ENCODE measurements at regions not wholly inside any gene's neighbourhood (a gene's known extent, or its start where the extent isn't known, plus 50 kb on each side); places are given as distances from the start of the nearest gene placed in this dataset.
A peak's percentile ranks its signal among the peaks of the same experiment; 100 is the strongest.
"Not testable (repeated sequence)": the region's sequence is repeated elsewhere in the genome, so short reads cannot be mapped to it uniquely, and the experiment has no call there.

DNA sequence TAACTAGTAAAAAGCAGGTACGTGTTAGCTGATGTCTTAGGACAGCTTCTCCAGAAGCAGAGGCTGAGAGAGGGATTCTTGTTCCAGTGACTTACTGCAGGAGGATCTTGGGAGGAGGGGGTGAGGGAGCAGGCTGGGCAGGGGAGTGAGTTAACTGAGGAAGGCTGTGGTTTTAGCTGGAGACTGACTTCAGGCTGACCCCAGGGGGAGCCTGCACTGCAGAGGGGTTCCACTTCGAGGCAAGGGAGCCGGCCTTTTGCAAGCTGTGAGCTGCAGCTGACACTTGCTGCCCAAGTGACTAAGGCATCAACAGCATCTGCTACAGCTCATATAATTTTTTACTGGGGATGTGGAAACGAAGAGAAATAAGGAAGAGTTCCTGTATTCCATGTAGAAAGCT is 50.4 kb upstream of the SOD1 start:
- no peak for DNase-seq

DNA sequence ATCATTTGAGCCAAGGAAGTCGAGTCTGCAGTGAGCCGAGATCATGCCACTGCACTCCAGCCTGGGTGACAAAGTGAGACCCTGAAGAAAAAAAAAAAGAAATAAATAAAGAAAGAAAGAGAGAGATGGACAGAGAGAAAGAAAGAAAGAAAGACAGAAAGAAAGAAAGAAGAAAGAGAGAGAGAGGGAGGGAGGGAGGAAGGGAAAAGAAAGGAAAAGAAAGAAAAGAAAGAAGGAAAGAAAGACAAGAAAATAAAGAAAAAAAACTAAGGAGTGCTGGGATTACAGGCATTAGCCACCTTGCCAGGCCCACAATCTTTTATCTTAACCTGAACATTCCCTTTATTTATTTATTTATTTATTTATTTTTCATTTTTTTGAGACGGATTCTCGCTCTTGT is 51.7 kb upstream of the SOD1 start:
- DNase-seq, result no peak

DNA sequence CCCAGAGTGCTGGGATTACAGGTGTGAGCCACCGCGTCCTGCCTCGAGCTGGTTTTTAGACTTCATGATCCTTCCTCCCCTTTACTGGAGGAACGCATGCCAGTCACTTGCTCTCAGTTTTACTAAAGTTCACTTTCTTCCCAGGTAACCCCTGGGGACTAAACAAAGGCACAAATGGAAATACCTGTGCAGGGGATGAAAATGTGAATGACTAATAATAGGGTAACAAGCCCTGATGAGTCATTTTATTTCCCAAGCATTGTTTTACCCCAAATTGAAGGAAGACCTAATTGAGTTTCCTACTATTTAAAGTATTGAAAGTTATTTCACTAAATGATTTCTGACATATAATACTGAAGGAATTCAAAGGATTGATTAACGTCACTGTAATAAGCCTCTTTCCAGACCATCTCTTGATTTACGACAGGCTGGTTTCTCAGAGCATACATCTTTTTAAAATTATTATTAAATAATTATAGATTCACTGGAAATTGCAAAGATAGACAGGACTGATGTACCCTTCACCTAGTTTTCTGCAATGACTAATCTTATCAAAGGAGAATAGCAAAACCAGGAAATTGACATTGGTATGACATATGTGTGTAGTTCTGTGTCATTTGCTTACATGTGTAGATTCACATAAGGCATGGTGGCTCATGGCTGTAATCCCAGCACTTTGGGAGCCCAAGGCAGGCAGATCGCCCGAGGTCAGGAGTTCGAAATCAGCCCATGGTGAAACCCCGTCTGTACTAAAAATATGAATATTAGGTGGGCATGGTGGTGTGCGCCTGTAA is 53.2 kb upstream of the SOD1 start:
- DNase-seq, result no peak

DNA sequence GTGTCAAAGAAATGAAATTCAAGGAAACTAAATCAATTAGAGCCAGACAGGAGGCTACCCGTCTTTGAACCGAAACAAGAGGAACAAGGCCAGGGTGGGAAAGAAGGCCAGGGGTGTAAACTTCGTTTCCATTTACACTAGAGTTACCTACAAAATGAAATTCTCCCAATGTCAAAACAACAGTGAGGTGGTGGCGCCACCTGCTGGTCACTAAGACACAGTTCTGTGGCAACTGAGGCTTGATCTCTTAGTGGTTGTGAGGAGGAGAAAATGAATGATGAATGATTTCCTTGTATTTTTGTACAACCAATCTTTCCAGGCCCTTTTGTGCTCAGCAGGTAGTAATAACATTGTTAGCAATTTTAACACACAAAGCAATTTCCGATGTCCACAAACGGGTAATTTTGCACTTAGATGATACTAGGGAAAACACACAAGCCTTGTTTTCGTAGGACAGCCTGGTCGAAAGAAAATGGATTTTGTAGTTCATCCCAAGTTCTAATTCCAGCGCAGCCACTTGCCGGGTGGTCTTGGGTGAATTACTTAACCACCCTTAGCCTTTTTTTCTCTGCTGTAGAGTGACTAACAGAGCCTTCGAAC is 54.8 kb upstream of the SOD1 start:
- peak; percentile 59 for DNase-seq

DNA sequence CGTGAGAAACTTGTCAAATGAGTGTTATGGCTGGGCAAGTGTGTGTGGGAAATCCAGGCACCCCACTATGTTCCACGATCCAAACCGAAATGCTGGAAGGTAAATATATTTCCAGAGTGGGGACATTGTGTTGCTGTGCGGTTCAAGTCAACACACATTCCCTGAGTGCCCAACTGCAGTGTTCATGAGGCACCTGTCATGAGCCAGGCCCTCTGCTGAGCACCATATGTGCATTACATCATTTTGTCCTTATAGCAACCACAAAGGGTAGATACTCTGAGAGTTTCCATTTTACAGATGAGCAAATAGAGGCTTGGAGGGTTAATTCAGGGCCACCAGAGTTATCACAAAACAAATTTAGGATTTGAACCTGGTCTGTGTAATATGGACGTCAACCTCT is 59.9 kb upstream of the SOD1 start:
- DNase-seq, result no peak

DNA sequence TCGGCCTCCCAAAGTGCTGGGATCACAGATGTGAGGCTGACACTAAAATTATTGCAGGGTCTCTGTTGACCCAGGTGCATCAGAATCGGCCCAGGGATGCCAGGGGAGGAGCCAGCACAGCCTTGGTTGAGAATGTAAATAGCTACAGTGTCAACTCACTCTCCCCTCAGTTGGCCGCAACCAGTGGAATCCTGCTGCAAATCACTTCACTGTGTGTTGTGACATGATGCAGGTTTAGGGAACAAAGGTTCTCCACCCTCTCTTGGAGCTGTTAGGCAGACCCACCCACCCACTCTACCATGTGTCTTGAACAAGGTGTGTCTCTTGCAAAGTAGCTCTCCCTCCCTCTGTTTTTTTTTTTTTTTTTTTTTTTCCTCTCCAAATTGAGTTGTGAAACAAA is 60.5 kb upstream of the SOD1 start:
- no peak for DNase-seq

DNA sequence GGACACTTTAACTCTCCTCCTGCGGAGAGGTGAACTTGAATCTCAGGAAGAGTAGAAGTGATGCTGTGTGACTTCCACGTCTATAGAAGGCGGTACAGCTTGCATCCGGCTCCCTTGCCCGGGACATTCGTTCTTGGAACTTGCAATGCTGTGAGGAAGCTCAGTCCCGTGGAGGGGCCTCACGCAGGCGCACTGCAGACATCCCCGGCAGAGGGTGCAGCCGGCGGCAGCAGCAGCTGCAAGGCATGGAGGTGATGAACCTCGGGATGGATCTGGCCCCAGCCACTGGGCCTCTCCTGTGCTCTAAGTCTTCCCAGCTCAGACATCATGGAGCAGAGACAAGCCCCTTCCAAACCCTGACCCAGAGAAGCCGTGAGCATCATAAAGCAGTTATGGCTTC is 61.8 kb upstream of the SOD1 start:
- DNase-seq, result no peak

DNA sequence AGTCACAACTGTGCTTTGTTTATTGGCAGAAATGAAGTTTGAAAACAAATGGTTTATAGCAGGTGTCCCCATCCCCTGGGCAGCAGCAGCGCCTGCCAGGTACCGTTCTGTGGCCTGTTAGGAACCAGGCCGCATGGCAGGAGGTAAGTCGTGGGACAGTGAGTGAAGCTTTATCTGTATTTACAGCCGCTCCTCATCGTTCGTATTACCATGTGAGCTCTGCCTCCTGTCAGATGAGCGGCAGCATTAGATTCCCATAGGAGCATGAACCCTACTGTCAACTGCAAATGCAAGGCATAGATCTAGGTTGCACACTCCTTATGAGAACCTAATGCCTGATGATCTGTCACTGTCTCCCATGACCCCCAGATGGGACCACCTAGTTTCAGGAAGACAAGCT is 63.4 kb upstream of the SOD1 start:
- DNase-seq, result no peak

DNA sequence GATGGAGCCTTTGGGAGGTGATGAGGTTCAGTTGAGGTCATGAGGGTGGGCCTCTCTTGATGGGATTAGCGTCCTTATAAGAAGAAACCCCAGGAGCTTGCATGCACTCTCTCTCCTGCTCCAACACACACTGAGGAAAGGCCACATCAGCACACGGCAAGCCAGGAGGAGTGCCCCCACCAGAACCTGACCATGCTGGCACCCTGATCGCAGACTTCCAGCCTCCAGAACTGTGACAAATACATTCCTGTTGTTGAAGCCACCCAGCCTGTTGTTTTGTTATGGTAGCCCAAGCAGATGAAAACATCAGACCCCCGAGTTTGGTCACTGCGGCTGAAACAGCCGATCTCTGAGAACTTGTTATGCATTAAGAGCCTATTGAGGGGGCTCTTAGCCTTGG is 64.8 kb upstream of the SOD1 start:
- no peak for DNase-seq

DNA sequence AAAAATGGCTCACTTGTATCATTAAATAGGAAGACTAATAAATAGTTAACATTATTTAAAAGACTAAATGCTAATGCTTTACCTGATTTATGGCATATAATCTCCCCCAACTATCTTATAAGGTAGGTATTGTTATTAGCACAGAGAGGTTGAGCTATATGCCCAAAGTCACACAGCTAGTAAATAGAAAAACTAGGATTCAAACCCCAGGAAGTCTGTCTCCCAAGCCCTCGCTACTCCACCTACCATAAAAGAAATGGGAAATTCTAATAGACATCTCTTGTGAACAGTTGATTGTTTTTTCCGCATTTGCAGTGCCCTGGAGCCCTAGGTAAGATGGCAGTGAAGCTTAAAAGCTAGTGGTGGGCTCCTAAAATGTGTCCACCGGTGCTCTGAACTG is 65.2 kb upstream of the SOD1 start:
- DNase-seq, result no peak

DNA sequence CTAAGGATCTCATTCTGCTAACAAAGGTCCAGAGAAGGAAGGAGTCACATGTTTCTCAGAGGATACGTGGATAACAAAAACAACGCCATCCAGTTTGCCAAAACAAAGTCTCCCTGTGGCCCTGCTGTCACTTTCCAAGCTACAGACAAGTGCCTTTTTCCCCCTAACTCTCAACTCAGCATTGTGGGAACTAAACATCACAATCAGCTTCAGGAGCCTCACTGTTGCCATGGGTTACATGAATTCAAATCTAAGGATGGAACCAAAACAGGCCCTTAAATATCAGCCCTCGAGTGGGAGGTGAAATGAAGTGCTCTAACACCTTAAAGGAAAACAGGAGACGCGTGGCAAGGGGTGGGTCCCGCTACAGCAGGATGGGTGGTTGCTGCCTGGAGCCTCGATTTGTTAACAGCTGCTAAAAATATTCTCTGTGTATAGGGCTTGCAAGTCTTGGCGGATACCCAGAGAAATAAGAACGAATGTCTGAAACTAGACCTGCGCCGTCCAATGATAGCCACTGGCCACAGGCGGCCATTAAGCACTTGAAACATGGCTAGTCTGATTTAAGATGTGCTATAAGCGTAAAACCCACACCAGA is 66.4 kb upstream of the SOD1 start:
- no peak for DNase-seq

DNA sequence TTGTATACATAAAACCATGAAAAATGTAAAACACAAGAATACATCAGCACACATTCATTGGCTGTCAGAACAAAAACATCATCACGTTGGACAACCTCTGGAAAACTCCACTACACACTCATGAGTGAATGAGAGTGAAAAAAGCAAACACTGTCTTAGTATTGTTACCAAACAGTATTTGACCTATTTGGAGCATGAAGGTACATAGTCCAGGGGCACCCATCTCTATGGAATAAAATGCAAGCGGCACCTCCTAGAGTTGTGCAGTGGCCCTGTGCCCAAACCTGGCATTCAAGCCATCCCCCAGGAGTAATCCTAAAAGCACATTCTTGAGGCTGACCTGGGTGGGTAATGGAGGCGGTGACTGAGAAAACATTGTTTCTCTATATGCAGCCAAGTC is 67.0 kb upstream of the SOD1 start:
- DNase-seq, result no peak

DNA sequence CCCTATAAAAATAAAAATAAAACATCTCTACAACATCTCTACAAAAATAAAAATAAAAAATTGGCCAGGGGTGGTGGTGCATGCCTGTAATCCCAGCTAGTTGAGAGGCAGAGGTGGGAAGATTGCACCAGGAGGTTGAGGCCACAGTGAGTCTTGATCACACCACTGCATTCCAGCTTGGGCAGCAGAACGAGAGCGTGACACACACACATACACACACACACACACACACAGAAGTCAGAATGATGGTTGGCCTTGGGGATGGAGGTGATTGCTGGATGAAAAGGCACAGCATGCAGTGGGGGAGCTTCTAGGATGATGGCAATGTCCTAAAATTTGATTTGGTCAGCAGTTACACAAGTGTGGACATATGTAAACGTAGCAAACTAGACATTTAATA is 69.7 kb upstream of the SOD1 start:
- no peak for DNase-seq

DNA sequence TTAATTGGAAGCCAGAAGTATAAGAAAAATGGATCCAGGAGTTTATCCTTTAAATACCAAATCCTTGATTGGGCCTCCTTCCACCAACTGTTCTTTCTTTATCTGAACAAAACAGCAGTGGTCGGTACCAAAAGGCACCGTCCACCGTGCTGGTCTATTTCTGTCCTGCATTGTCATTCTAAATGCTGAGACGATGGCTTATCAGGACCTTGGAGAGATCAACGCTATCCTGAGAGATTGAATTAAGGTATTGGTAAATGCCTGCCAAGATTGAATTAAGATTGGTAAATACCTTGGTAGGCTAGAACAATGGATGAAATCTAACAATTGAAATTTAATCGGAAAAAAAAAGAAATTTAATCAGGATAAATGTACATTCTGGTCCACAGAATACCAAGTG is 73.4 kb upstream of the SOD1 start:
- no peak for DNase-seq

DNA sequence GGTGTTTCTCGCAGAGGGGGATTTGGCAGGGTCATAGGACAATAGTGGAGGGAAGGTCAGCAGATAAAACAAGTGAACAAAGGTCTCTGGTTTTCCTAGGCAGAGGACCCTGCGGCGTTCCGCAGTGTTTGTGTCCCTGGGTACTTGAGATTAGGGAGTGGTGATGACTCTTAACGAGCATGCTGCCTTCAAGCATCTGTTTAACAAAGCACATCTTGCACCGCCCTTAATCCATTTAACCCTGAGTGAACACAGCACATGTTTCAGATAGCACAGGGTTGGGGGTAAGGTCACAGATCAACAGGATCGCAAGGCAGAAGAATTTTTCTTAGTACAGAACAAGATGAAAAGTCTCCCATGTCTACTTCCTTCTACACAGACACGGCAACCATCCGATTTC is 75.6 kb upstream of the SOD1 start:
- DNase-seq, result not testable (repeated sequence)

DNA sequence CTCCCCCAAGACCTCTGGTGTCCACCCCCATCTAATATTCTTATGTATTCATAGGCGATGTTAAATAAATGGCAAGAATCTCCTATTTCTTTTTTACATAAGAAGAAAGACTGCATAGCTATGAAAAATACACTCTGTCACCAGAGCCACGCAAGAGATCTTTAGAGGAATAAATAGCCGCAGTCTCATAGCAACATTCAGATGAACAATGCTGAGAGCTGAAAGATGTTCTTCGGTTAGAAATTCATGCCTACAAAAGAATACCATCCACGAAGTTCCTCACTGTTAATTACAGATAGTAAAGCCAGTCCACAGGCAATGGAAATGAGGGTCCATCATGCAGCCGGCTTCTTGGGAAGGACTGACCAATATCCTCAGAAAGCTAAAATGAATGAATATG is 76.0 kb upstream of the SOD1 start:
- DNase-seq, result no peak

DNA sequence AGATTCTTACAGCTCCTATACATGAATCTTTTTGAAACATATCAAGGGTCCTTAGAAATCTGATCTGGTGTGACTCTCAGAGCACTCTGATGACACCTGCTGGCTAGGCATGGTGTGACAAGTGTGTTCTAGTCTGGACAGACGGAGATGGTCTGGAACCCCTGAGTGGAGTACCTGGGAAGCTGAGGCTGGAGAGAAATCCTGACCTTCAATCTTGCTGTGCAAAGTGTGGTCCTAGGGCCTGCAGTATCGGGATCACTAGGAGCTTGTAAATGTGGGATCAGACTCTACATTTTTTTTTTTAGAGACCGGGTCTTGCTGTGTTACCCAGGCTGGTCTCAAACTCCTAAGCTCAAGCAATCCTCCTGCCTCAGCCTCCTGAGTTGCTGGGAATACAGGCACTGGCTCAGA is 78.6 kb upstream of the SOD1 start:
- DNase-seq, result peak; percentile 48

DNA sequence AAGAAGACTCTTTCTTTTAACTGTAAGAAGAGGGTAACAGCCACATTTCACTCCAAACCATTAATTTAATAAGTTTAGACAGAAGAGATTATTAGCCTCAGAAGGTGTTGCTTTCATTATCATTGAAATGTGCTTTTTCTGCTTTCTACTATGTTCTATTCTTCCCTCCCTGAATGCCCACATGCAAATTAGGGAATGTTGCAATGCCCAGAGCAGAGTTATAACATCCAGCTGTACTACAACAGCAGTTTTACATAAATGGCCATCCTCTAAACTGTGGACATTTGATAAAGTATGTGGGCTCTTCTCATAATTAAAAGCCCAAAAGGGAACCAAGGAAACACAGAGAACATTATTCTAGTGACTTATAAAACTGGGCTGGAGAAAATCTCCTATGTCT is 82.2 kb upstream of the SOD1 start:
- no peak for DNase-seq

DNA sequence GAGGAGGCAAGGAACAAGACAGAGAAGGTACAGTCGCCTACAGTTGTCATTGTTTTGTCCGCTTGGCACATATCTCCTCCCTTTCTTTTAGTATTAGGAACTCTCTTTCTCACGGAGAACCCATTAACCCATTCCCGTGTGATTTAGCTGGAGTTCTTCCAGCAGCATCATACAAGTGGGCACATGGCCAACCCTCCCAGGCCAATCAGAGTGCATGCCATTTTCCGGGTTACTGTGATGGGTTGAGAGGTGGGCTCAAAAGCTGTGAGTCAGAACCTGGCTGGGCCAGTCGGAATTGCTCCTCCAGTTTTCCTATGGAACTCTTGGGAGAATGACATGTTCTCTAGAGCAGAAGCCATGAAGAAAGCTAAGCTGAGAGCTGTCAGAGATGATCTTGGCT is 83.1 kb upstream of the SOD1 start:
- no peak for DNase-seq

DNA sequence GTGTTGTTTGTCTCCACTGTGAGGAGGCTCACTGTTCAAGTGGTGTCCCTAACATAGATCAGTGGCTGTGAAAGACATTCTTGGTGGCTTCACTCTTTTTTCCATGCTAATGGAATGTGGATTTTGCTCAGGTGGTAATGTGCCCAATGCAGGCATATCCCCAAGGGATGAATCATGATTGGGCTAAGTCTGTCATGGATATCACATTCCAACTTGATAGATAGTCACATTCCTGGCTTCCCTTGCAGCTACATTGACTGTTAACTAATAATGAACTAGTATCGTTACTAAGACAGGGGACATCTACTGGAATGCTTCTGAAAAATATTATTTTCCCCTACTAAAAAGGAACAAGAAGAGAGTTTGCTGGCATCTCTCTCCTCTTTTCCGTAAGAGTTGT is 86.3 kb upstream of the SOD1 start:
- DNase-seq, result no peak

DNA sequence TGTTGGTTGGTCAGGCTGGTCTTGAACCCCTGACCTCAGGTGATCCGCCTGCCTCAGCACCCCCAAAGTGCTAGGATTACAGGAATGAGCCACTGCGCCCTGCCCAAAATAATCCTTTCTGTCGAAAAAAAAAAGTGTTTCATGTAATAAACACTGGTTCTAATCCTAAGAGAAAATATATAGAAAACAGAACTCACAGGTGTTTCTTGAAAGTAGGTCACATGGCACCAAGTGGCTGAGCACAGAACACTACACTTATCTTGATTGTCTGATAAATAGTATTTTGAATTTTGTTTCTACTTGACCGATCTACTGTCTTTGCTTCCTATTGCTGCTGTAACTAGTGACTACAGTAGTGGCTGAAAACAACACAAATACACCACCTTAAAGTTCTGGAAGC is 87.6 kb upstream of the SOD1 start:
- DNase-seq, result no peak

DNA sequence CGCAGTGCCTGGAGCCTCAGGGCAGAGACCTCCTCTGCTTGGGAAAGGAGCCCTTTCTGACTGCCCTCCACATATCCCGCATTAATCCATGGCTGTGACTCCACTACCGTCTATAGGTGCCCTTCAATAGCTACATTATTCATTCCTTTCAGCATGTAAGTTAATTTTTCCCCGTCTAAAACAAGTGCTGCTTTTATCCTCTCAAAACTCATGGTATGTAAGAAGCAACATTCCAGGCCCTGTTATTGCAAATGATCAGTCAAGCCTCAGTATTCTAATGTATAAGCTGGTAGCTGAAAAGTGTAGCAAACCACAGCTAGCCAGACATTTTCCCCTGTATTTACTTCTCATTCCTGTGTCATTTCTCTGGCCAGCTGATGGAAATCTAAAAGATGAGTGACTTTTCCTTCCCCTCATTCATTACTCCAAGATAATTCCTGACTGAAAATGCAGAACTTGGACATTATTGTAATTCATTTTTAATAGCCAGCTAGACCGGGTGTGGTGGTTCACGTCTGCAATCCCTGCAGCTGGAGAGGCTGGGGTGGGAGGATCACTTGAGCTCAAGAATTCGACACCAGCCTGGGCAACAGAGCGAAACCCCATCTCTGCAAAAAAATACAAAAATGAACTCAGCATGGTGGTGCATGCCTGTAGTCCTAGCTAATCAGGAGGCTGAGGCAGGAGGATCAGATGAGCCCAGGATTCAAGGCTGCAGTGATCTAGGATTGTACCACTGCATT is 88.5 kb upstream of the SOD1 start:
- no peak for DNase-seq

DNA sequence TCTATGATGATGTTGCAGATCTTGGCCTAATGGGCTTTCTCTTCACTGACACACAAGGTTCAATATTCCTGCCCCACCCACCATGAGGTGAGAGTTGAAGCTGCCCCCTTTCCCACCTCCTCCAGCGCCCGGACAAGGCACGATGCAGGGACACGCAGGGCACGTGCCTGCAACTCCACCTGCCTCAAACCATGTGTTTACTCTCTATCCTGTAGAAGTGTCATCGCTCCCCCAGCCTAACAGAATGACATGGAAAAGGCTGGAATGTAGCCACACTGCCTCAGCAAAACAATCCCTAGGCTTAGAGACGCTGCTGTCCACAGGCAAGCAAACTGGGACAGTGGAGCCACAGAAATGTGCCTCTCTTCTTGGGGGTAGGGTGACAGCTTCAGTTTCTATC is 92.9 kb upstream of the SOD1 start:
- DNase-seq, result no peak

DNA sequence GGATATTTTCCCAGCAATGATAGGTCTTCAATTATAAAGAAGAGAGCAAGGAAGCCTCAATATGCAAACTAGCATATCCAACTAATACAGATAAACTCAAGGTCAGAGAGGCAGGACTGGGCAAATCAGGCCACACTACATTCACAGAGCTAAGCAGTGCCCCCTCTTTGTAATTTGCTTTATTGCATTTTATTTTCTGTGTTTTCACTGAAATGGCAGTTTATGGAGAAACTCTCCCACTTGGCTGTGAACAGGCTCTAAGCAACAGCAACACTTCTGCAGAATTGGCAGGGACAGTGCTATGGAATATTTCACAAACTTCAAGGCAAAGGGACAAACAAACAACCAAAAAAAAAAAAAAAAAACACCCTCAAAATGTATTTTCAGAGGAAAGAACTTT is 93.4 kb upstream of the SOD1 start:
- no peak for DNase-seq

Data from CD4-positive, alpha-beta T cell treated with Interferon gamma for 1 hour (primary cell).